HG03139 (cell line): ENCODE measurements at regions not wholly inside any gene's neighbourhood (a gene's known extent, or its start where the extent isn't known, plus 50 kb on each side); places are given as distances from the start of the nearest gene placed in this dataset.

ENCODE experiments used
- ATAC-seq: cut with Tn5 transposase; IDR thresholded peaks from one replicate; pipeline ENCODE4 v1.9.1; 2021; ENCODE audit not compliant: unreplicated experiment

- no peak for ATAC-seq
These were observed 234.4 kb upstream of the E2F8 start for GRCh38 chr11:19474954-19475721.

DNA sequence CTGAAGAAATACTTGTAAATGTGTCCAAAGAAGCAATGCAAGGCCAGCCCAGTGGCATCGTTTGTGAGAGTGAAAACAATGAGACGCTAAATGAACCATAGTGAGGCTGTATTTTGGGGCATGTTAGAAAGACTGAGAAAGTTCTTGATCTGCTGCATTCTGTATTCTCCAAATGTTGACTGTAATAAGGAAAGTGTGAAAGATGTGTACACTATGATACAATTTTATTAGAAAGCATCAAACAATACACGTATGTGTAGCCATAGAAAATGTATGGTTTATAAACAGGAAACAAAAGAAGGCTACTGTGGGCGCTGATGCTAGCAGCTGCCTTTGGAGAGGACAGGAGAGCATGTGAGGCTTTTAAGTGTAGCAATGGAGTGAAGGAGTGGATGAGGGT, 233.5 kb upstream of the E2F8 start:
- no peak for ATAC-seq

GRCh38 chr11:19472679-19473078, 231.9 kb upstream of the E2F8 start:
- no peak for ATAC-seq

- no peak for ATAC-seq
These were observed 227.2 kb upstream of the E2F8 start for GRCh38 chr11:19467904-19468303.

- no peak for ATAC-seq
These were observed 225.6 kb upstream of the E2F8 start for GRCh38 chr11:19466314-19466713.

DNA sequence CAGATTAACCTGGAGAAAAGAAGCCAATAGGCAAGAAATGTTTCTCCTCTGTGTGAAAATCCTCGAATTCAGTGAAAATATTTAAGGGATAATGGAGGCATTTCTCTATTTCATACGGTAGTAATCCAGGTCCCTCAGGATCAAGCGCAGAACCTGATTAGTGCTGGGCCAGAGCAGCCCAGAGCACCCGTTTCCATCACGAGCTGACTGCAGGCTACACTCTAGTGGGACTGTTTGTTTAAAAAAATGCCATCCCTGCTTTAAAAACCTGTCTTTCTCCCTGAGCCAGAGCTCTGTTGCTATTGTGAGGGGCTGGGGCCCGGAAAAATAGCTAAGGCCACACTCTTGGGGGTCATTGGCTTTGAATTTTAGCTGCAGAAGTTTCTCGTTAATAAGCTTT, 223.2 kb upstream of the E2F8 start:
- ATAC-seq: no peak

DNA sequence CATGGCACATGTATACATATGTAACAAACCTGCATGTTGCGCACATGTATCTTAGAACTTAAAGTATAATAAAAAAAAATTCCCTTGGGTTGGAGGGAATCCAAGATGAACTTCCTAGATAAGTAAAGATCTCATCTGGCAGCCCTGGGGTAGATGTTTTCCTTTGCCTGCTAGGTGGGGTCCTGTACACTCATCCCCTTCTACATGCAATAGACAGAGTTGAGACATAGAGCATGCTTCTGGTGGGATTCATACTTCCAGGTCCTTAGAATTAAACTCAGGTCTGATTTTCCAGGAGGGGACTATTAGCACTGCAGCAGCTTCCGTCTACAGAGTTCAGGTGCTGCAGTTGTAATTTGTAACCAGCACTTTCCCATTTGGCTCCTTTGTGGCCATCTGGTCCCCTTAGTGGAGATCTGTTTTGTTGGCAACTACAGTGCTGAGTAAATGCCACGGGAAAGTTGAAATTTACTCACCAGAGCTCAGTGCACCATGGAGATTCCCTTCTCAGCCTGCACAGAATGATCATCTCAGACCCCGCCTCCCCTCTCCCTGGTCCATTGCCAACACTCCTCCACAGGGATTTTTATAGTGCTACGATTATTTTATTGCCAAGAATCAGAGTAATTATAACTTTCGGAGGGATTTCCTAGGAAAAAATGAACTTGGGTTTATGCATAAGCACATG, 220.1 kb upstream of the E2F8 start:
- ATAC-seq: no peak

- no peak for ATAC-seq
These were observed 218.5 kb upstream of the E2F8 start for GRCh38 chr11:19459240-19459639.

DNA sequence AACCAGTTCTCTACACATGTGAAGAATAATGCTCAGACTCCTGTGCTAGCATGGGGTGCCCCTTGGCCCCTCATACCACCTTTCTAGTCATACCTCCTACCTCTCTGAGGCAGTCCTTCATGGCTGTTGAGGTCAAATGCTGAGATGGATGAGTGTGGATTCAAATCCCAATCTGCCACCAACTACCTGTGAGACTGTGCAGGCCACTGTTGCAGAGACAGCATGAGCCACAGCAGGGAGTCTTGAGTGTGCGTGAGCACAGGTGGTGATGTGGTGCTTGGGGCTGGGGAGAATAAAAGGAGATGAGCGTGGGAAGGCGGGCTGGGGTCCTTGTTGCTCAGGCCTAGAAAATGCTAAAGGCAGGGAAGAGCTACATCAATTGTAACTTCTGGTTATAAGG, 218.0 kb upstream of the E2F8 start:
- no peak for ATAC-seq

DNA sequence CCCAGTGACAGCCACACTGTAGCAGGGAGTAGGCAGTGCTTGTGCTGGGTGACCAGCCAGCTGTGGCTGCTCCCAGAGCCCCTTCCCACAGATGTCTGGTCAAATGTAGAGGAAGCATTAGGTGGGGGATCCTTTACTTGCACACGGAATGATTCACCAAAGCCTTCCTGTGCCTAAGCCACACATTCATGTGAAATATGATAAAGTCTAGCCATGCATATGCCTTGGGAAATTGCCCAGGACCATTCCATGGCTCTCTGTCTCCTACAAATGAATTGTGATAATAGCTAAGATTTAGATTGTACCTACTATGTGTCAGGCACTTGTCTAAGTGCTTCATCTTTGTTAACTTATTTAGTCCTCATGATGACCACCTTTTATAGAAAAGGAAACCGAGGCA, 217.5 kb upstream of the E2F8 start:
- no peak for ATAC-seq

- no peak for ATAC-seq
These were observed 215.0 kb upstream of the E2F8 start for GRCh38 chr11:19455731-19456130.

GRCh38 chr11:19453651-19454257, 213.0 kb upstream of the E2F8 start:
- no peak for ATAC-seq

GRCh38 chr11:19451609-19452008, 210.9 kb upstream of the E2F8 start:
- ATAC-seq: no peak

DNA sequence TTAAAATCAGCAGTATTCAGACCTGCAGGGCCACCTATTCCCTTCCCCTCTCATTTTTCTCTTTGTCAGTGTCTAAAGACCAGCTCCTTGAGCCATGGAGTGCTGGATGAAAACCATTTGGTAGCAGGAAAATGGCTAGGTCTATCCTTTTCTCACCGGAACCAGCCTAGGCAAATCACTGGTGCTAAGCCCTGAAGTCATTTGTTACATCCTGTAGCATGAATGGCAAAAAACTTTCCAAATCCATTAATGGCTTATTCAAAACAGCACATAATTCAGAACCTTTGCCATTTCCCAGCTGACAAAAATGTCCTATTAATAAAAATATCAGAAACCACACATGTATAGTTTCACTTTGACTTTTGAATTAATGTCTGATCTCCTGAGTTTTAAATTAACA, 209.5 kb upstream of the E2F8 start:
- ATAC-seq: no peak

GRCh38 chr11:19448651-19449050, 207.9 kb upstream of the E2F8 start:
- no peak for ATAC-seq

- ATAC-seq: no peak
These were observed 206.4 kb upstream of the E2F8 start for GRCh38 chr11:19447150-19447566.

DNA sequence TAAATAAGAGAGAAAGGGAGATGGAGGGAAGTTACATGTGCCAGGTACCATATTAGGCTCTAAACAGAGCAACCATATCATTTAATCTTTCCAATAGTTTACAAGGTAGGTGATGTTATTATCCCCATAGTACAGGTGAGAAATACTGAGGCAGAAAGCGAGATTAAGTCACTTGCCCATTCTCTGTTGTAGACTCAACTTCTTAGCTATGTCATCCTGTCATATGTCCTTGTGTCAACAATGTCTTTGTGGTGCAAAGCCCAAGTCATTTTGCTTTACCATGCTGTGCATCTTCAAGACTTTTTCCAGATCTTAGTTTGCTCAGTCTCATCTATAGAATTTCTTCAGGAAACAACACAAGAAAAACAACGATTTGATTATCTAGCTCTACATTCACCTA, 205.0 kb upstream of the E2F8 start:
- ATAC-seq: no peak

DNA sequence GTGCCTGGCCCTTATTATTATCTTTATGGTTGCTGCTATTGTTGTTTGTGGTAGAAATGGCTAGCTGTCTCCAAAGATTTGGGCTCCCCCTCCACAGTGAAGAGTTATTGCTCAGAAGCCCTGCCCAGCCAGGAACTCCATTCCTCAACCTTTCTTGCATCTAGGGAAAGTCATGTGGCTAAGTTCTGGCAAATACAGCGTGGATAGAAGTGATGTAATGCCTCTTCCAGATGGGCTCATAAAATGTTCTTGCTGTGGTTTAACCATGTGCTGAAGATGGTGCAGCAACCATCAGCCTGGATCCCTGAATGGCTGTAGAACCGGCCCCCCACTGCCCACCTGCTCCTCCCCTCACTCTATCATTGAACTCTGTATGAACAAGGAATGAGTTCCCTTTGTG, 203.5 kb upstream of the E2F8 start:
- no peak for ATAC-seq

DNA sequence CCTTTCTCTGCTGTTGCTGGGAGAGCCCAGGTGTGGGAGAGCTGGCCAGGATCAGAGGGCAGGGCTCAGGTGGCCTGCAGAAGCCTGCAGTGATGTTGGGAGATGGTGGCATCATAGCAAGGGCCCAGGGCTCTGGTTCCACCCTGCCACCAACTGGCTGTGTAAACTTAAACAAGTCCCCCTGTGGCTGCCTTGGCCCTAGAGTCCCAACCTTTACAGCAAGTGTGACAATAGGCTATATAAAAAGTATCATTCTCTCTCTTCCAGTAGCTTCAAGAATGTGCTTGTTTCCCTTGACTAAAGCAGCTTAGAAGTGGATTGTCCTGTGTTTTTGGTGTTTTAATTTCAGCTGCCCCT, 201.8 kb upstream of the E2F8 start:
- no peak for ATAC-seq

GRCh38 chr11:19441752-19442553, 201.2 kb upstream of the E2F8 start:
- ATAC-seq: peak; percentile 84

DNA sequence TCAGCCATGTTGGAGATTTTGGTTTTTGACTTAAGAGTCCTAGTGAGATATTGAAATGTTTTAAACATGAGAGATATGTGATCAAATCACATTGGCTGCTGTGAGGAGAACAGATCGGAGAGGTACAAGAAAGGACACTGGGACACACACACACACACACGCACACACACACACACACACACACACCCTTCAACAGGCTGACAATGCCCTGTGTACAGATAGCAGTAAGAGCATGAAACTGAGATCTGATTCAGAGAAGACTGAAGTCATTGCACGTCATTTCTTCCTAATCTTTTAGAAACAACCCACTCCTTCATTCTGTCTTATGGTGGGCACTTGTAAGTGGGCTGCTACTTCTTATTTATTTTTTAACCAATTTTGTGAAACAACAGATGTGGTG, 200.5 kb upstream of the E2F8 start:
- ATAC-seq: no peak

DNA sequence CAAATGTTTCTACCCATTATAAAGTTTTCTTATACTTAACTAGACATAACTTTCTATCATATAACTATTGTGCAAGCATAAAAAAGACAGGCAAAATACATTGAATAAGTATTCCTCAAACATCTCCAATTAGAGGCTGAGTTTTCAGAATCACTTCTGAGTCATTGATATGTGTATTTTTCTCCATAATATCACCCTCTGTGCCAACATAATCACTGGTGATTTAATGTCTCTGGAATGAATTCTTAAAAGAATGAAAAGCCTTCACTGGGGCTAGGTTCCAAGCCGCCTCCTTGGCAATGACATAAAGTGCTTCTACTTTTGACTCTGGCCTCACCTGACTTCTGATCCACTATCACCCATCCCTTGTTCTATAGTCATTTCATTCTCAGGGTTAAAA, 197.0 kb upstream of the E2F8 start:
- ATAC-seq: no peak
